Gastrocnemius medialis (tissue), 4 donors: ENCODE measurements at regions not wholly inside any gene's neighbourhood (a gene's known extent, or its start where the extent isn't known, plus 50 kb on each side); places are given as distances from the start of the nearest gene placed in this dataset.

ENCODE experiments used
- ATAC-seq, 2 donors: fragments of 150-250 bp; one replicate each; pipeline ENCODE4 v1.9.1; 2016
- DNase-seq, 2 donors: peaks; one replicate each; pipeline ENCODE4 v3.0.0-alpha.2; 2019
- H3K27ac ChIP-seq, 4 donors: fragments of 200-600 bp; sonication (generic); 1 replicate in 1 of 4; 2 replicates in 3 of 4; pipeline ENCODE4 v1.5.1; 2016 to 2018; ENCODE audit warnings: mild to moderate bottlenecking in 2 of 4, moderate library complexity in 1 of 4
- H3K27me3 ChIP-seq, 3 donors: fragments of 200-600 bp; sonication (generic) in 2 of 3; 1 replicate in 1 of 3; 2 replicates in 2 of 3; pipeline versions ENCODE4 v1.5.1 to v1.6.0; 2016 to 2019; ENCODE audit warnings: mild to moderate bottlenecking in 1 of 3, moderate library complexity in 1 of 3
- H3K36me3 ChIP-seq, 2 donors: fragments of 200-600 bp; sonication (generic) in 1 of 2; one replicate each; pipeline ENCODE4 v1.5.1; 2017 to 2018
- H3K4me1 ChIP-seq, 2 donors: fragments of 200-600 bp; sonication (generic) in 1 of 2; one replicate each; pipeline ENCODE4 v1.5.1; 2016 to 2017; ENCODE audit warnings: mild to moderate bottlenecking in 2 of 2
- H3K4me3 ChIP-seq, 4 donors: fragments of 200-600 bp; sonication (generic) in 3 of 4; 1 replicate in 1 of 4; 2 replicates in 3 of 4; pipeline ENCODE4 v1.5.1; 2016 to 2019; ENCODE audit warnings: mild to moderate bottlenecking in 2 of 4
- H3K9me3 ChIP-seq, 3 donors: fragments of 200-600 bp; sonication (generic) in 2 of 3; 1 replicate in 1 of 3; 2 replicates in 2 of 3; pipeline ENCODE4 v1.5.1; 2016 to 2019
- CTCF ChIP-seq, 5 experiments: fragments of 450-650 bp in 3 of 5; fragments of 200-600 bp in 2 of 5; sonication (generic) in 2 of 5; IDR thresholded peaks in 4 of 5; conservative IDR thresholded peaks in 1 of 5; 1 replicate in 4 of 5; 2 replicates in 1 of 5; pipeline ENCODE4 v1.5.1; 2016 to 2019; ENCODE audit warnings: antibody characterized with exemption in 5 of 5, mild to moderate bottlenecking in 3 of 5, moderate library complexity in 3 of 5
- POLR2A ChIP-seq, 2 donors: fragments of 450-650 bp; IDR thresholded peaks; one replicate each; pipeline ENCODE4 v1.6.1; 2017; ENCODE audit warnings: antibody characterized with exemption in 2 of 2, mild to moderate bottlenecking in 2 of 2, moderate library complexity in 2 of 2
- in situ Hi-C, 4 donors: fragments of 200-750 bp; cut with MboI; loops; one replicate each; pipeline versions ENCODE4 v1.15.0 to v1.8.0; 2017; ENCODE audit warnings: low sequenced_read_pairs in 4 of 4
- intact Hi-C: fragments of 100-400 bp; cut with DNase I; formaldehyde crosslinking; loops from one replicate; pipeline ENCODE4 v1.15.1; 2023; ENCODE audit warnings: low total_unique reads

- ATAC-seq = no peak
- H3K4me1 ChIP-seq = no peaks in the 10 kb centered on the region
- DNase-seq = no peak
- H3K9me3 ChIP-seq = peaks cover 0 to 17% (median 0%) of the 10 kb centered on the region in 3 donors
- in situ Hi-C loops = no loop called here
- no peaks in the 10 kb centered on the region for H3K27me3 ChIP-seq
- no peak overlapping the region for H3K4me3 ChIP-seq
- H3K36me3 ChIP-seq = no peaks in the 10 kb centered on the region
- intact Hi-C loops = no loop called here
- no peak overlapping the region for H3K27ac ChIP-seq
- TF ChIP-seq POLR2A (IDR thresholded peaks at IDR 0.05) (no peak), CTCF (IDR thresholded peaks at IDR 0.05 in 4 of 5, conservative IDR thresholded peaks at IDR 0.05 in 1 of 5) (no peak)
These were observed 99.1 kb upstream of the C2CD4B start for GRCh38 chr15:62264196-62264595.

- peaks cover 0 to 15% (median 3%) of the 10 kb centered on the region in 3 donors for H3K9me3 ChIP-seq
- ATAC-seq (no peak), DNase-seq (no peak)
- no peak overlapping the region for H3K4me3 ChIP-seq
- no peak for TF ChIP-seq POLR2A (IDR thresholded peaks at IDR 0.05)
- TF ChIP-seq CTCF (IDR thresholded peaks at IDR 0.05 in 4 of 5, conservative IDR thresholded peaks at IDR 0.05 in 1 of 5) = no peak
- no peaks in the 10 kb centered on the region for H3K27me3 ChIP-seq
- no peak overlapping the region for H3K27ac ChIP-seq
- in situ Hi-C loops (no loop called here), intact Hi-C loops (no loop called here)
- H3K36me3 ChIP-seq = no peaks in the 10 kb centered on the region
- no peaks in the 10 kb centered on the region for H3K4me1 ChIP-seq
These were observed 104.4 kb upstream of the C2CD4B start for GRCh38 chr15:62269504-62269903.

GRCh38 chr15:62270216-62270921 lies 105.3 kb upstream of the C2CD4B start:
- Histone ChIP-seq H3K4me3 (no peak overlapping the region), H3K9me3 (peaks cover 0 to 15% (median 3%) of the 10 kb centered on the region in 3 donors)
- in situ Hi-C loops = no loop called here

GRCh38 chr15:62272290-62272689 lies 107.2 kb upstream of the C2CD4B start:
- ATAC-seq = no peak
- H3K9me3 ChIP-seq = peaks cover 0 to 15% (median 3%) of the 10 kb centered on the region in 3 donors
- DNase-seq = no peak
- no peaks in the 10 kb centered on the region for H3K36me3 ChIP-seq
- H3K27me3 ChIP-seq = no peaks in the 10 kb centered on the region
- intact Hi-C loops = no loop called here
- no peaks in the 10 kb centered on the region for H3K4me1 ChIP-seq
- no peak overlapping the region for H3K4me3 ChIP-seq
- no peak for TF ChIP-seq POLR2A (IDR thresholded peaks at IDR 0.05)
- no peak for TF ChIP-seq CTCF (IDR thresholded peaks at IDR 0.05 in 4 of 5, conservative IDR thresholded peaks at IDR 0.05 in 1 of 5)
- in situ Hi-C loops = no loop called here
- no peak overlapping the region for H3K27ac ChIP-seq

More at GRCh38 chr15:62270216-62270921, 105.3 kb upstream of the C2CD4B start:
- DNase-seq = no peak
- TF ChIP-seq POLR2A (IDR thresholded peaks at IDR 0.05) (no peak), CTCF (IDR thresholded peaks at IDR 0.05 in 4 of 5, conservative IDR thresholded peaks at IDR 0.05 in 1 of 5) (no peak)
- Histone ChIP-seq H3K36me3 (no peaks in the 10 kb centered on the region), H3K4me1 (no peaks in the 10 kb centered on the region), H3K27ac (no peak overlapping the region), H3K27me3 (no peaks in the 10 kb centered on the region)
- intact Hi-C loops = no loop called here
- ATAC-seq = no peak
